ENCODE measurements at regions not wholly inside any gene's neighbourhood (a gene's known extent, or its start where the extent isn't known, plus 50 kb on each side); places are given as distances from the start of the nearest gene placed in this dataset.

GRCh38 chr21:14673649-14674048, 127.5 kb upstream of the SAMSN1 start (continued):
- TF ChIP-seq TOE1 (IDR thresholded peaks at IDR 0.05; ENCODE audit: borderline replicate concordance) (no peak), TOE1 (CRISPR knock-in tag; IDR thresholded peaks at IDR 0.05; ENCODE audit: borderline replicate concordance, low read depth) (no peak), E2F3 (CRISPR knock-in tag; IDR thresholded peaks at IDR 0.05) (no peak), KDM1A (IDR thresholded peaks at IDR 0.05) (peak; percentile 81 to 88), ZEB2 (IDR thresholded peaks at IDR 0.05) (peak; percentile 74; the same call in 1 of the 2 replicates), RNF2 (IDR thresholded peaks at IDR 0.05) (0 out of 2 replicates have a peak, but pooled peaks have one; percentile 32), ZNF124 (CRISPR knock-in tag; IDR thresholded peaks at IDR 0.05) (no peak), MEIS2 (IDR thresholded peaks at IDR 0.05; ENCODE audit: partially characterized antibody) (peak; percentile 67), ZNF589 (CRISPR knock-in tag; IDR thresholded peaks at IDR 0.05; ENCODE audit: low read depth) (0 out of 2 replicates have a peak, but pooled peaks have one; percentile 14), MAFF (IDR thresholded peaks at IDR 0.05; ENCODE audit: low read length) (peak; percentile 44; the same call in 1 of the 2 replicates), TRIM24 (IDR thresholded peaks at IDR 0.05) (peak; percentile 87 to 93), ZNF518B (CRISPR knock-in tag; IDR thresholded peaks at IDR 0.05) (no peak), GTF2F1 (IDR thresholded peaks at IDR 0.05; ENCODE audit: low read depth, low read length) (no peak), BCOR (IDR thresholded peaks at IDR 0.05) (0 out of 2 replicates have a peak, but pooled peaks have one; percentile 50), MTA3 (IDR thresholded peaks at IDR 0.05; ENCODE audit: borderline replicate concordance) (peak; percentile 18; the same call in 1 of the 2 replicates), NCOA6 (IDR thresholded peaks at IDR 0.05) (no peak), ZNF140 (CRISPR knock-in tag; IDR thresholded peaks at IDR 0.05) (no peak), ELF1 (tag; IDR thresholded peaks at IDR 0.05) (no peak), ZNF77 (CRISPR knock-in tag; IDR thresholded peaks at IDR 0.05) (no peak), PML (IDR thresholded peaks at IDR 0.05; ENCODE audit: low read length) (peak; percentile 79)
- TF ChIP-seq, protein P1, sequence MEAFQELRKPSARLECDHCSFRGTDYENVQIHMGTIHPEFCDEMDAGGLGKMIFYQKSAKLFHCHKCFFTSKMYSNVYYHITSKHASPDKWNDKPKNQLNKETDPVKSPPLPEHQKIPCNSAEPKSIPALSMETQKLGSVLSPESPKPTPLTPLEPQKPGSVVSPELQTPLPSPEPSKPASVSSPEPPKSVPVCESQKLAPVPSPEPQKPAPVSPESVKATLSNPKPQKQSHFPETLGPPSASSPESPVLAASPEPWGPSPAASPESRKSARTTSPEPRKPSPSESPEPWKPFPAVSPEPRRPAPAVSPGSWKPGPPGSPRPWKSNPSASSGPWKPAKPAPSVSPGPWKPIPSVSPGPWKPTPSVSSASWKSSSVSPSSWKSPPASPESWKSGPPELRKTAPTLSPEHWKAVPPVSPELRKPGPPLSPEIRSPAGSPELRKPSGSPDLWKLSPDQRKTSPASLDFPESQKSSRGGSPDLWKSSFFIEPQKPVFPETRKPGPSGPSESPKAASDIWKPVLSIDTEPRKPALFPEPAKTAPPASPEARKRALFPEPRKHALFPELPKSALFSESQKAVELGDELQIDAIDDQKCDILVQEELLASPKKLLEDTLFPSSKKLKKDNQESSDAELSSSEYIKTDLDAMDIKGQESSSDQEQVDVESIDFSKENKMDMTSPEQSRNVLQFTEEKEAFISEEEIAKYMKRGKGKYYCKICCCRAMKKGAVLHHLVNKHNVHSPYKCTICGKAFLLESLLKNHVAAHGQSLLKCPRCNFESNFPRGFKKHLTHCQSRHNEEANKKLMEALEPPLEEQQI (IDR thresholded peaks at IDR 0.05) = peak; percentile 92
- TF ChIP-seq, protein P2, sequence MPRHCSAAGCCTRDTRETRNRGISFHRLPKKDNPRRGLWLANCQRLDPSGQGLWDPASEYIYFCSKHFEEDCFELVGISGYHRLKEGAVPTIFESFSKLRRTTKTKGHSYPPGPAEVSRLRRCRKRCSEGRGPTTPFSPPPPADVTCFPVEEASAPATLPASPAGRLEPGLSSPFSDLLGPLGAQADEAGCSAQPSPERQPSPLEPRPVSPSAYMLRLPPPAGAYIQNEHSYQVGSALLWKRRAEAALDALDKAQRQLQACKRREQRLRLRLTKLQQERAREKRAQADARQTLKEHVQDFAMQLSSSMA (CRISPR knock-in tag; IDR thresholded peaks at IDR 0.05) = no peak

Data from K562 (cell line).